Spinal cord (tissue), 9 donors: ENCODE measurements at regions not wholly inside any gene's neighbourhood (a gene's known extent, or its start where the extent isn't known, plus 50 kb on each side); places are given as distances from the start of the nearest gene placed in this dataset.
A peak's percentile ranks its signal among the peaks of the same experiment; 100 is the strongest.
"Not testable (repeated sequence)": the region's sequence is repeated elsewhere in the genome, so short reads cannot be mapped to it uniquely, and the experiment has no call there.

Experiments
- DNase-seq, 6 donors: peaks; one replicate each; pipeline versions ENCODE4 v3.0.0 to v3.0.0-alpha.2; 2013 to 2015; ENCODE audit warnings: low spot score in 6 of 6, low read depth in 4 of 6
- H3K27ac ChIP-seq: one replicate; pipeline ENCODE4 v1.5.1; 2013; ENCODE audit warnings: low read depth, low read length, control low read depth
- H3K27me3 ChIP-seq: one replicate; pipeline ENCODE4 v1.6.1; 2013; ENCODE audit warnings: low read length; ENCODE audit not compliant: control insufficient read depth, insufficient read depth
- H3K36me3 ChIP-seq: one replicate; pipeline ENCODE4 v1.6.1; 2013; ENCODE audit warnings: low read length; ENCODE audit not compliant: control insufficient read depth, insufficient read depth
- H3K4me1 ChIP-seq: one replicate; pipeline ENCODE4 v1.6.1; 2013; ENCODE audit warnings: low read length; ENCODE audit not compliant: control insufficient read depth, insufficient read depth
- H3K4me3 ChIP-seq: one replicate; pipeline ENCODE4 v1.5.1; 2013; ENCODE audit warnings: low read depth, low read length, control low read depth
- H3K9me3 ChIP-seq: one replicate; pipeline ENCODE4 v1.6.1; 2013; ENCODE audit warnings: low read length; ENCODE audit not compliant: control insufficient read depth, insufficient read depth
- WGBS: methylation state at CpG from one replicate; pipeline ENCODE4 v1.1.5; 2013; ENCODE audit warnings: missing lambda C conversion rate; ENCODE audit not compliant: insufficient coverage; 5-methylcytosine and 5-hydroxymethylcytosine counted together
- donor health status: healthy.

DNA sequence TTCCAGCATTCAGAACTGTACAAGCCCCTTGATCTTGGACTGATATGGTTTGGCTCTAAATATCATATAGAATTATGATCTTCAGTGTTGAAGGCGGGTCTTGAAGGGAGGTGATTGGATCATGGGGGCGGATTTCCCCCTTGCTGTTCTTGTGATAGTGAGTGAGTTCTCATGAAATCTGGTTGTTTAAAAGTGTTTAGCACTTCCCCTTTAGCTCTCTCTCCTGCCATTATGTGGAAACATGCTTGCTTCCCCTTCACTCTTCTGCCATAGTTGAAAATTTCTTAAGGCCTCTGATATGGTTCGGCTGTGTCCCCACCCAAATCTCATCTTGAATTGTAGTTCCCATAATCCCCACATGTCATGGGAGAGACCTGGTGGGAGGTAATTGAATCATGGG lies 305.3 kb upstream of the CYRIA start:
- H3K27me3 ChIP-seq, DNase-seq, H3K27ac ChIP-seq, H3K9me3 ChIP-seq, H3K36me3 ChIP-seq, H3K4me1 ChIP-seq, H3K4me3 ChIP-seq: not testable (repeated sequence)
- WGBS: no CpG with 5 or more reads among the region's 3 CpGs

DNA sequence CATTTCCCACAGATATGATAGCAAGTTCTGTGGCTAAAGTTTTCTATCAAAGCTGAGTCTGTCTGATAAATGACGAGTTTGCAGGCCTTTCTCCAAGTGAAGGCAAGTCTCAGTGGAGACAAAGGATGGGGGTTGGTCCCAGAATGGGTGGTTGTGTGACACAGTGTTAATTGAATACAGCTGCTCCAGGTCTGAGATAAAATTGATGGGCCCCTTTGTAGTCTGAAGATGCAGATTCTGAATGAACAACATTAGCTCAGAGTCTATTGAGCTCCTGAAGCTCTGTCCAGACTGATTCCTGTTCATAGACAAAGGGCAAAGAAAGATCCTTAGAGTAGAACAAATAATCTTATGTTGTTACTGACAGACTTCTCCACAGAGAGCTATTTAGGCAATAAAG lies 296.9 kb upstream of the CYRIA start:
- no peaks in the 10 kb centered on the region for H3K27me3 ChIP-seq
- WGBS: 40% methylated on average over 1 of the region's 1 CpG
- H3K9me3 ChIP-seq: no peaks in the 10 kb centered on the region
- no peak overlapping the region for H3K4me3 ChIP-seq
- H3K36me3 ChIP-seq: no peaks in the 10 kb centered on the region
- no peaks in the 10 kb centered on the region for H3K4me1 ChIP-seq
- no peak overlapping the region for H3K27ac ChIP-seq
- DNase-seq: peak in 2 of 6 donors; percentile 38 to 49

DNA sequence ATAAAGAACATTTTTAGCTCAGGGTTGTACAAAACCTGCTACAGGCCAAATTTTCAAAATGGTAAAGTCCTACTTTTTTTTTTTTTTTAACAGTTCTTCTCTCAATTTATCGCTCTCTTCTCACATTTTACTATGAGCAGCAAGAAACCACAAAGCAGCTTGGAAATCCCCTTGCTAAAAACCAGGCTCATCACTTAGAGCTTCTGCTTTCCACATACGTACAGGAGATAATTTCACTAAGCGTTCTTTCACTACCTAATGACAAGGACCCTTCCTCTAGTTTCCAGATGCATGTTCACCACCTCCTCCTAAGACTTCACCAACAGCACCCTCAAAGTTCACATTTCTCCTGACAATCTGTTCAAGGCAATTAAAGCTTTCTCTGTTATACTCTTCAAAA lies 294.9 kb upstream of the CYRIA start:
- H3K9me3 ChIP-seq: no peaks in the 10 kb centered on the region
- H3K4me1 ChIP-seq: no peaks in the 10 kb centered on the region
- no peak overlapping the region for H3K27ac ChIP-seq
- no peaks in the 10 kb centered on the region for H3K27me3 ChIP-seq
- no peak overlapping the region for H3K4me3 ChIP-seq
- no peaks in the 10 kb centered on the region for H3K36me3 ChIP-seq
- DNase-seq: no peak
- WGBS: 93% methylated on average over 3 of the region's 3 CpGs

DNA sequence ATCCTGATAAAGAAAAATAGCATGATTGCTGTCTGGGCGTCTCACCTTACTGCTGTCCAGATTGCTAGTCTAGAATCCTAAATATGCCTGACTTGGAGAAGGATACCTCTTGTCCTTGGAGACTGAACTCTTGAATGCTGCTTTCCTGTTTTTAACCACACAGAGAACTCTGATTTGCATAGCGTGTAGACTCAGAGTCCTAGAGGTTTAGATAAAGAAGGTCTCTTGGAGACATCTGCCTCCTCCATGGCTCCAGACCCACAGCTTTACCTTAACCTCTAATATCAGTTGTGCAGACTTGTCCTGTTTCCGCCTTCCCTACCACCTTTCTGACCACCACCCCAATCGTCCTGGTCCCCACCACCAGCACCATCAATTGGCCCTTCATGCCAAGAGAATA lies 292.6 kb upstream of the CYRIA start:
- Histone ChIP-seq H3K4me1 (no peaks in the 10 kb centered on the region), H3K36me3 (no peaks in the 10 kb centered on the region), H3K27me3 (no peaks in the 10 kb centered on the region), H3K4me3 (no peak overlapping the region), H3K9me3 (no peaks in the 10 kb centered on the region), H3K27ac (no peak overlapping the region)
- WGBS: 86% methylated on average over 1 of the region's 4 CpGs
- no peak for DNase-seq

DNA sequence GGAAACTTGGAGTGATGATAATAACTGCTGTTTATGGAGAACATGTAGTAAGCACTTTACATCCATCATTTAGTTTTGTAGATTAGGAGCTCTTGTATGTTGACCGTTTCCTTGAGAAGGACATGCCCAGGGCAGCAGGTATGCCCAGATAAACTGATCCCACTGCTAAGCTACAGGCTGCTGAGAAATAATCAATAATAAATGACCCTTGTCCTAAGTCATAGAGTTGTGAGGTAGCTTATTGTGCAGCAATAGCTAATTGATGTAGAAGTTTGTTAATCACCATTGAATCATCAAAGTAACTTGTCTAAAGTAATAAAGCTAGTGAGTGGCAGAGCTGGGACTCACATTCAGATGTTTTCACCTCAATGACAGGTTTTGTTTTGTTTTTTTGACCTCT lies 287.2 kb upstream of the CYRIA start:
- Histone ChIP-seq H3K36me3 (no peaks in the 10 kb centered on the region), H3K27ac (no peak overlapping the region), H3K9me3 (no peaks in the 10 kb centered on the region), H3K27me3 (no peaks in the 10 kb centered on the region), H3K4me1 (no peaks in the 10 kb centered on the region), H3K4me3 (no peak overlapping the region)
- WGBS: no CpG with 5 or more reads among the region's 1 CpG
- DNase-seq: no peak

DNA sequence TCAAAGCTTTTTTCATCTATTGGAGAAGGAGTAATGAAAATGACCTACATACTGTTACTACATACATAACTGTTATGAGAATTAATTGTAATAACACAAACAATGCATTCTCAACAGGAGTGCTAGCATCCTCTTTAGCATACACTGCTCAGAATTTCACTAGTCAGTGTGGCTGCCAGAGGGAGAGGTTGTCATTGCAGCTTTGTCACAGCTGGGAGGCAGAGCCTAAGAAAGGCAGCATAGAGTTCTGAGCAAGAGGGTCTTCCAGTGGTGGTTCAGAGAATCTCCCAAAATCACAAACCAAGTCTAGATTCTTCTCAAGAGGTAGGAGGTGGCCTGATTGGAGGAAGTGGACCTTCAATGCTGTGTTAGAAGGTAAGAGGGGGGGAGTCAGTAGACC lies 286.7 kb upstream of the CYRIA start:
- Histone ChIP-seq H3K27me3 (no peaks in the 10 kb centered on the region), H3K9me3 (no peaks in the 10 kb centered on the region), H3K4me1 (no peaks in the 10 kb centered on the region), H3K4me3 (no peak overlapping the region), H3K36me3 (no peaks in the 10 kb centered on the region), H3K27ac (no peak overlapping the region)
- no peak for DNase-seq

DNA sequence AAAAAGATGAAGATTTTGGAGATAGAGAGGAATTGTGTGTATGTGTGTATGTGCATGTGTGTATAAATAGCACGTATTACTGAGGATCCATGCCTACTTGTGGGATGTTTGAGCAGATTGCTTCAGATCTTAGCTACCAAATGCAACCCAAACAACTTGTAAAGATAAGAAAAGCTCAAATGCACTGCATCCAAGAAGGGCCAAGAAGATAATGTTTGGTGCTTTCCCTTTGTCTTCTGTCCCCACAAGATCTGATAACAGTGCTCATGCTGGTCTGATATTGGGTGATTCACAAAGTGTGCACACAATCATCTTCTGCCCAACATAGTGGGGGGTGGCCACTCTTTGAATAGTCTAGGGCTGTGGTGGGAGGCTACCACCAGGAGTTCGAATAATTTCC lies 284.8 kb upstream of the CYRIA start:
- H3K36me3 ChIP-seq: no peaks in the 10 kb centered on the region
- no peaks in the 10 kb centered on the region for H3K4me1 ChIP-seq
- no peaks in the 10 kb centered on the region for H3K9me3 ChIP-seq
- H3K27ac ChIP-seq: no peak overlapping the region
- no peak overlapping the region for H3K4me3 ChIP-seq
- no peak for DNase-seq
- no peaks in the 10 kb centered on the region for H3K27me3 ChIP-seq
- no CpG with 5 or more reads among the region's 2 CpGs for whole genome bisulfite sequencing

DNA sequence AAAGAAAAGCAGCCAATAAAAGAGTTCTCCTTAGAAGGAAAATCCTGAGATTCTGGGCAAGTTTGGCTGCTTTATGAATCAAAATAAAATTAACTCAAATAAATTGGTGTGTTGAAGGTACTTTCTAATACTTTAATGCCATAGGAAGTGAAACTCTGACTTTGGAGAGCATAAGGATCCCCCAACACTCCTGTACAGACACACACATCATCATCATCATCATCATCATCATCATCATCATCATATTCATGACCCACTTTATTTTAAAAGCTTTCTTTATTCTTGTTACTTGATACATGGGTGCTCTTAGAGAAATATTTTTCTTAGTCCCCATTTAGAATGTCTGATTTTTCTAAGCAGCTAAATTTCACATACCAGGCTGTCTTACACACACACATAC lies 283.1 kb upstream of the CYRIA start:
- no peaks in the 10 kb centered on the region for H3K36me3 ChIP-seq
- H3K4me1 ChIP-seq: no peaks in the 10 kb centered on the region
- no peaks in the 10 kb centered on the region for H3K27me3 ChIP-seq
- H3K4me3 ChIP-seq: no peak overlapping the region
- no peak overlapping the region for H3K27ac ChIP-seq
- no peak for DNase-seq
- H3K9me3 ChIP-seq: no peaks in the 10 kb centered on the region

DNA sequence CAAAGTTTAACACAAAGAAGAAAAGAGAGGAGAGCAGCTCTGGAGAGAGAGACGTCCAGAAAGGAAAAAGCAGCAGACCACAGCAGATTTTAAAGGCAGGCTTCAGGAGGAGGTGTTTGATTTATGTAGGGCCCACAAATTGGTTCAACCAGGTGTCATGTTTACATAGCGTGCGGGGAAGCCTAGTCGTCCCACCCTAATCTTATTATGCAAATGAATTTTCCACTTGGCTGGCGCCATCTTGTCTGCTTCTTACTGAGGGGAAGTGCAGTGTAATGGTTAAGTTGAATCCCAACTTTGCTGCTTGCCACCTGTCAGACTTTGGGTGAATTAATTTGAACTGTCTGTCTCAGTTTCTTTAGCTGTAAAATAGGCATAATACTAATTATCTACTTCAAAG lies 282.4 kb upstream of the CYRIA start:
- Histone ChIP-seq H3K27ac (no peak overlapping the region), H3K27me3 (no peaks in the 10 kb centered on the region), H3K9me3 (no peaks in the 10 kb centered on the region), H3K36me3 (no peaks in the 10 kb centered on the region), H3K4me1 (no peaks in the 10 kb centered on the region), H3K4me3 (no peak overlapping the region)
- no CpG with 5 or more reads among the region's 5 CpGs for WGBS
- DNase-seq: no peak

DNA sequence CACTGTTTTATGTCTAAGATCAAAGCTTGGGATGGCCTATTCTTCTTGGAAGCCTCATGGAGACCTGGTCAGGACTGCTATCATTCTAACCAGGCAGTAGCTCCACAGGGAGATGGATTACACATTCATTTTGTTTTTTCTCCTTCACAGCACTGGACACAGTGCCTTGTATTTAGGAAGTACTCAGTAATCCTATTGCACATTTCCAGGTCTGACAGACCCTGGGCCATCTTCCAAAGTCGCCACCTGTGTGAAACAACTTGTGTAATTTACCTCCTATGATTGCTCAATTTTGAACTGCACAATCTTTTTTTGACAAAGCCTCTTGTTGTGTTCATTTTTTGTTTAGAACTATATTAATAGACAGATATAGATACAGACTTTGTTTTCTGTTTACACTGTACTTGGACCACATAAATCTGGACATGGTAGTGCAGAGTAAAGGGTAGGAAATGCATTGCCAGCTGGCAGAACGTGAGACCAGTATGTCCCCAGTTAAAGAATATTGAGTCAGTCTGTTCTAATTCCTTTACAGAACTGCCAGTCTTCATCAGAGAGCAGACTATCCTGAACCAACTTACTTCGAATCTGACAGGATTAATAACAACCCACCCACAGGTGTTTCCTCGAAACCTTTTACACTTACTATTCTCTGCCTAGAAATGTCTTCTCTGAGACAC lies 277.8 kb upstream of the CYRIA start:
- H3K9me3 ChIP-seq: no peaks in the 10 kb centered on the region
- H3K27me3 ChIP-seq: no peaks in the 10 kb centered on the region
- no peaks in the 10 kb centered on the region for H3K4me1 ChIP-seq
- WGBS: 76% methylated on average over 3 of the region's 4 CpGs
- no peak for DNase-seq
- no peaks in the 10 kb centered on the region for H3K36me3 ChIP-seq
- no peak overlapping the region for H3K4me3 ChIP-seq
- no peak overlapping the region for H3K27ac ChIP-seq
